Mesendoderm (in vitro differentiated cells): ENCODE measurements at regions not wholly inside any gene's neighbourhood (a gene's known extent, or its start where the extent isn't known, plus 50 kb on each side); places are given as distances from the start of the nearest gene placed in this dataset.

Experiments used
- DNase-seq: peaks from one replicate; pipeline ENCODE4 v3.0.0; 2013
- H2AK5ac ChIP-seq: 2 replicates; pipeline ENCODE4 v1.6.1; 2013; ENCODE audit warnings: low read length, inconsistent platforms
- H2BK120ac ChIP-seq: 2 replicates; pipeline ENCODE4 v1.6.1; 2013; ENCODE audit warnings: low read depth, mild to moderate bottlenecking, low read length, moderate library complexity, mixed read lengths
- H2BK15ac ChIP-seq: replicated peaks from 2 replicates; pipeline ENCODE4 v1.6.1; 2013; ENCODE audit warnings: low read depth, mild to moderate bottlenecking, moderate library complexity
- H2BK5ac ChIP-seq: 2 replicates; pipeline ENCODE4 v1.6.1; 2013; ENCODE audit warnings: low read length, inconsistent platforms
- H3K18ac ChIP-seq: 2 replicates; pipeline ENCODE4 v1.6.1; 2013; ENCODE audit warnings: mild to moderate bottlenecking, low read length, mixed read lengths
- H3K23ac ChIP-seq: one replicate; pipeline ENCODE4 v1.6.1; 2013; ENCODE audit warnings: low read length
- H3K27ac ChIP-seq: 2 replicates; pipeline ENCODE4 v1.5.1; 2013; ENCODE audit warnings: low read depth, mild to moderate bottlenecking, inconsistent platforms, low read length, moderate library complexity
- H3K27me3 ChIP-seq: 2 replicates; pipeline ENCODE4 v1.6.1; 2013; ENCODE audit warnings: low read length, control low read depth, mild to moderate bottlenecking, inconsistent platforms; ENCODE audit not compliant: insufficient read depth, poor library complexity
- H3K36me3 ChIP-seq: 2 replicates; pipeline ENCODE4 v1.6.1; 2013; ENCODE audit warnings: low read length, inconsistent platforms; ENCODE audit not compliant: control insufficient read depth, insufficient read depth
- H3K4ac ChIP-seq: one replicate; pipeline ENCODE4 v1.6.1; 2013; ENCODE audit warnings: low read depth, mild to moderate bottlenecking, low read length, moderate library complexity
- H3K4me1 ChIP-seq: 2 replicates; pipeline ENCODE4 v1.6.1; 2013; ENCODE audit warnings: low read depth, low read length, inconsistent platforms; ENCODE audit not compliant: control insufficient read depth
- H3K4me2 ChIP-seq: 2 replicates; pipeline ENCODE4 v1.6.1; 2013; ENCODE audit warnings: low read length
- H3K4me3 ChIP-seq: 2 replicates; pipeline ENCODE4 v1.5.1; 2013; ENCODE audit warnings: mild to moderate bottlenecking, low read length
- H3K56ac ChIP-seq: one replicate; pipeline ENCODE4 v1.6.1; 2013; ENCODE audit warnings: low read length
- H3K79me1 ChIP-seq: 2 replicates; pipeline ENCODE4 v1.6.1; 2013; ENCODE audit warnings: low read length, inconsistent platforms
- H3K79me2 ChIP-seq: 2 replicates; pipeline ENCODE4 v1.6.1; 2013; ENCODE audit warnings: mild to moderate bottlenecking, low read length; ENCODE audit not compliant: control insufficient read depth, insufficient read depth
- H3K9ac ChIP-seq: 2 replicates; pipeline ENCODE4 v1.6.1; 2013; ENCODE audit warnings: low read length, inconsistent platforms
- H4K5ac ChIP-seq: one replicate; pipeline ENCODE4 v1.6.1; 2013; ENCODE audit warnings: low read length
- H4K8ac ChIP-seq: one replicate; pipeline ENCODE4 v1.6.1; 2013; ENCODE audit warnings: low read depth, mild to moderate bottlenecking, control low read depth, low read length, moderate library complexity
- WGBS: extraction: QIAGEN DNeasy Blood & Tissue Kit; methylation state at CpG from one replicate; pipeline ENCODE4 v1.1.7; 2013; ENCODE audit warnings: low lambda C conversion rate, missing lambda C conversion rate; ENCODE audit not compliant: insufficient coverage; ENCODE audit errors: extremely low coverage; 5-methylcytosine and 5-hydroxymethylcytosine counted together

DNA sequence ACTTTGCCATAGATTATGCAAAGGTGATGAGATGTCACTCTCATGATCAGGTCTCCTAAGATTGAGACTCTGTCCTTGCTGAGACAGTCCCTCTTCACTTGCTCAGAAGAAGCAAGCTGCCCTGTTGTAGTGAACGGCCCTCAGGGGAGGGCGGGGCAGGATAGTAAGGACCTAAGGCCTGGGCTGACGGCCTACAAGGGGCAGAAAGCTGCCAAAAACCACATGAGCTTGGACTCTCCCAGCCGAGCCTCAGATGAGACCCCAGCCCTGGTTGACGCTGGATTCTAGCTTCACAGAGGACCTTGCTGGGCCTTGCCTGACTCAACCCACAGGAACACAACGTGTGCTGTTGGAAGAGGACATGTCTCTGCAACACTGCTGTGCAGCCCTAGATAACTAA is 1182.5 kb downstream of the TBC1D22A start:
- Histone ChIP-seq H4K5ac (no peak overlapping the region), H2BK5ac (no peak overlapping the region), H2BK120ac (no peak overlapping the region), H2BK15ac (no peak overlapping the region), H3K56ac (no peak overlapping the region), H3K79me2 (no peaks in the 10 kb centered on the region), H3K4me1 (no peaks in the 10 kb centered on the region), H3K18ac (no peak overlapping the region), H3K9ac (no peak overlapping the region), H3K27ac (no peak overlapping the region), H3K4ac (no peak overlapping the region), H3K4me3 (no peak overlapping the region), H3K36me3 (no peaks in the 10 kb centered on the region), H3K79me1 (no peaks in the 10 kb centered on the region), H3K23ac (no peak overlapping the region), H3K4me2 (no peak overlapping the region), H4K8ac (no peak overlapping the region), H3K27me3 (no peaks in the 10 kb centered on the region), H2AK5ac (no peak overlapping the region)
- no CpG with 5 or more reads among the region's 6 CpGs for WGBS
- DNase-seq: no peak

- no peak for DNase-seq
- no CpG with 5 or more reads among the region's 13 CpGs for WGBS
- H3K23ac ChIP-seq: no peak overlapping the region
- no peak overlapping the region for H4K5ac ChIP-seq
- no peak overlapping the region for H3K56ac ChIP-seq
- H2BK15ac ChIP-seq: no peak overlapping the region
- no peak overlapping the region for H3K4me2 ChIP-seq
- no peak overlapping the region for H2AK5ac ChIP-seq
- H3K27ac ChIP-seq: no peak overlapping the region
- H3K36me3 ChIP-seq: no peaks in the 10 kb centered on the region
- no peaks in the 10 kb centered on the region for H3K27me3 ChIP-seq
- no peaks in the 10 kb centered on the region for H3K4me1 ChIP-seq
- no peak overlapping the region for H4K8ac ChIP-seq
- H3K18ac ChIP-seq: no peak overlapping the region
- no peak overlapping the region for H2BK5ac ChIP-seq
- H3K4me3 ChIP-seq: no peak overlapping the region
- no peaks in the 10 kb centered on the region for H3K79me1 ChIP-seq
- H2BK120ac ChIP-seq: no peak overlapping the region
- H3K4ac ChIP-seq: no peak overlapping the region
- no peaks in the 10 kb centered on the region for H3K79me2 ChIP-seq
- H3K9ac ChIP-seq: no peak overlapping the region
Measured at GRCh38 chr22:47943729-47944700, 1181.6 kb downstream of the TBC1D22A start.

DNA sequence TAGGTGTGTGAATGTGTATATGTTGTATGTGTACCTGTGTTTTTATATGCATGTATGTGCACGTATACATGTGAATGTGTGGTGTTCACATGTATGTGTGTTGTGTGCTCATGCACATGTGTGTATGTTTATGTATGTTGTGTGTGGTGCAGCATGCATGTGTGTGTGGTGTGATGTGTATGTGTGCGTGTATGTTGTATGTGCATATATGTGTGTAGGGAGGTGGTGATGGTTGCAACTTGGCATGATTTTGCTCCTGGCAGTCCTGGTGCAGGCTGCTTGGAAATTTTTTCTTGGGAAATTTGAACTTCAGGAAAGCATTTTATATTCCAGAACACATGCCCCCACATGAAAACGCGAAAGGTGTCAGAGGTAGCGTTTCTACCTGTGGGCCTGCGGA is 1177.8 kb downstream of the TBC1D22A start:
- no peak overlapping the region for H4K5ac ChIP-seq
- no CpG with 5 or more reads among the region's 6 CpGs for WGBS
- H4K8ac ChIP-seq: no peak overlapping the region
- no peak overlapping the region for H3K4me2 ChIP-seq
- H2BK15ac ChIP-seq: no peak overlapping the region
- no peaks in the 10 kb centered on the region for H3K27me3 ChIP-seq
- no peak overlapping the region for H3K4me3 ChIP-seq
- H3K23ac ChIP-seq: no peak overlapping the region
- H2AK5ac ChIP-seq: no peak overlapping the region
- H3K56ac ChIP-seq: no peak overlapping the region
- no peaks in the 10 kb centered on the region for H3K79me2 ChIP-seq
- H3K4me1 ChIP-seq: no peaks in the 10 kb centered on the region
- no peak overlapping the region for H3K18ac ChIP-seq
- no peak overlapping the region for H2BK120ac ChIP-seq
- no peaks in the 10 kb centered on the region for H3K79me1 ChIP-seq
- H3K36me3 ChIP-seq: no peaks in the 10 kb centered on the region
- no peak overlapping the region for H3K27ac ChIP-seq
- no peak for DNase-seq
- no peak overlapping the region for H2BK5ac ChIP-seq
- H3K9ac ChIP-seq: no peak overlapping the region
- H3K4ac ChIP-seq: no peak overlapping the region

GRCh38 chr22:47933891-47934290 is 1171.4 kb downstream of the TBC1D22A start:
- Histone ChIP-seq H3K4ac (no peak overlapping the region), H3K56ac (no peak overlapping the region), H3K36me3 (no peaks in the 10 kb centered on the region), H4K5ac (no peak overlapping the region), H4K8ac (no peak overlapping the region), H3K18ac (no peak overlapping the region), H3K4me3 (no peak overlapping the region), H3K4me1 (no peaks in the 10 kb centered on the region), H3K79me2 (no peaks in the 10 kb centered on the region), H3K9ac (no peak overlapping the region), H3K27ac (no peak overlapping the region), H3K23ac (no peak overlapping the region), H3K79me1 (no peaks in the 10 kb centered on the region), H2BK120ac (no peak overlapping the region), H2BK5ac (no peak overlapping the region), H3K27me3 (no peaks in the 10 kb centered on the region), H2AK5ac (no peak overlapping the region), H2BK15ac (no peak overlapping the region), H3K4me2 (no peak overlapping the region)
- DNase-seq: no peak
- no CpG with 5 or more reads among the region's 3 CpGs for WGBS

GRCh38 chr22:47933226-47933625 is 1170.8 kb downstream of the TBC1D22A start:
- H3K18ac ChIP-seq: no peak overlapping the region
- no peaks in the 10 kb centered on the region for H3K79me2 ChIP-seq
- H3K4me1 ChIP-seq: no peaks in the 10 kb centered on the region
- H2BK120ac ChIP-seq: no peak overlapping the region
- no peak overlapping the region for H4K5ac ChIP-seq
- no CpG with 5 or more reads among the region's 4 CpGs for WGBS
- H2BK5ac ChIP-seq: no peak overlapping the region
- no peak overlapping the region for H2AK5ac ChIP-seq
- H3K4me2 ChIP-seq: no peak overlapping the region
- no peak overlapping the region for H3K4ac ChIP-seq
- H3K79me1 ChIP-seq: no peaks in the 10 kb centered on the region
- H3K9ac ChIP-seq: no peak overlapping the region
- H3K23ac ChIP-seq: no peak overlapping the region
- no peak overlapping the region for H4K8ac ChIP-seq
- no peak for DNase-seq
- no peak overlapping the region for H2BK15ac ChIP-seq
- H3K36me3 ChIP-seq: no peaks in the 10 kb centered on the region
- H3K27me3 ChIP-seq: no peaks in the 10 kb centered on the region
- no peak overlapping the region for H3K27ac ChIP-seq
- no peak overlapping the region for H3K56ac ChIP-seq
- no peak overlapping the region for H3K4me3 ChIP-seq
